ENCODE measurements at regions not wholly inside any gene's neighbourhood (a gene's known extent, or its start where the extent isn't known, plus 50 kb on each side); places are given as distances from the start of the nearest gene placed in this dataset.

DNA sequence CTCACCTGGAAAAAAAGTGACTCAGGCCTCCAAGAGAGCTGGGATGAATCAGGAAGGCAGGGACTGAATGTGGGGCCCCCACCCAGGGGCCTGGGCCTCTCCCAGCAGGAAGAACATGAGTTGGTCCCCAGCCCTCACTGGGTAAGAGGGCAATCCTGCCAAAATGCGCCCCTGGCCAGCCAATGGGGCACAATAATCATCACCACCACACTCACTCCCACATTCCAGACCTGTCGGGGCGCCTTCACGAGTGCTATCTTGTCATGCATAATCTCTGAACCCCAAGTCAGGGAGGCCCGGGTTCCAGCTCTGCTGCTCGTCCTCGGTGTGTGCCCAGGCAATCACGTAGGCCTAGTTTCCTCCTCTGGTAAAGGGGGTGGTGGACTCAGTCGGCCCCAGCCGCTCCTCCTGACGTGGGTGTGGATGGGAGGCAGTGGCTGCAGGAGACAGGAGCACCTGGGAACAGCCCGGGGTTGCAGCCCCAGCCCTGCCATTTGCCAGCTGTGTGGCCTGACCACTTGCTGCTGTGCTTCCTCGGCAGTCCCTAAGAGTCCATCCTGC lies 115.1 kb downstream of the CYP26B1 start:
- no peak for FAIRE-seq
- no peak overlapping the region for H2AFZ ChIP-seq (ENCODE audit: low read depth, low read length)
- POLR2A ChIA-PET = interaction anchor here (0.8 kb wide), 1 partner anchor 44 kb away, joined by 3 read pairs; no protein-coding TSS in a partner anchor
- TF ChIP-seq GTF2E2 (tag; IDR thresholded peaks at IDR 0.05) (no peak), RCOR1 (IDR thresholded peaks at IDR 0.05; ENCODE audit: borderline replicate concordance in 1 of 2, low read depth in 2 of 2, low read length in 2 of 2) (no peak), GABPB2 (CRISPR knock-in tag; conservative IDR thresholded peaks at IDR 0.05) (no peak), MAZ (CRISPR knock-in tag; conservative IDR thresholded peaks at IDR 0.05 in 1 of 2, IDR thresholded peaks at IDR 0.05 in 1 of 2) (no peak), ADNP (tag; IDR thresholded peaks at IDR 0.05) (no peak), POLR2AphosphoS2 (IDR thresholded peaks at IDR 0.05; ENCODE audit: low read length) (no peak), ARHGAP35 (IDR thresholded peaks at IDR 0.05; ENCODE audit: partially characterized antibody) (no peak), NR2C1 (IDR thresholded peaks at IDR 0.05) (no peak), NR2C1 (tag; IDR thresholded peaks at IDR 0.05) (no peak), CSDE1 (IDR thresholded peaks at IDR 0.05) (no peak), CREB1 (IDR thresholded peaks at IDR 0.05) (no peak), CREB1 (CRISPR knock-in tag; IDR thresholded peaks at IDR 0.05) (no peak), HSF4 (CRISPR knock-in tag; IDR thresholded peaks at IDR 0.05; ENCODE audit: borderline replicate concordance) (no peak), GABPA (tag; conservative IDR thresholded peaks at IDR 0.05; ENCODE audit: low read depth) (no peak), HDAC2 (IDR thresholded peaks at IDR 0.05) (no peak), U2AF2 (optimal IDR thresholded peaks at IDR 0.05; ENCODE audit: low read depth, low read length) (no peak), ASH1L (IDR thresholded peaks at IDR 0.05; ENCODE audit: borderline replicate concordance, low read depth, partially characterized antibody) (no peak)
- TF ChIP-seq, protein P1, sequence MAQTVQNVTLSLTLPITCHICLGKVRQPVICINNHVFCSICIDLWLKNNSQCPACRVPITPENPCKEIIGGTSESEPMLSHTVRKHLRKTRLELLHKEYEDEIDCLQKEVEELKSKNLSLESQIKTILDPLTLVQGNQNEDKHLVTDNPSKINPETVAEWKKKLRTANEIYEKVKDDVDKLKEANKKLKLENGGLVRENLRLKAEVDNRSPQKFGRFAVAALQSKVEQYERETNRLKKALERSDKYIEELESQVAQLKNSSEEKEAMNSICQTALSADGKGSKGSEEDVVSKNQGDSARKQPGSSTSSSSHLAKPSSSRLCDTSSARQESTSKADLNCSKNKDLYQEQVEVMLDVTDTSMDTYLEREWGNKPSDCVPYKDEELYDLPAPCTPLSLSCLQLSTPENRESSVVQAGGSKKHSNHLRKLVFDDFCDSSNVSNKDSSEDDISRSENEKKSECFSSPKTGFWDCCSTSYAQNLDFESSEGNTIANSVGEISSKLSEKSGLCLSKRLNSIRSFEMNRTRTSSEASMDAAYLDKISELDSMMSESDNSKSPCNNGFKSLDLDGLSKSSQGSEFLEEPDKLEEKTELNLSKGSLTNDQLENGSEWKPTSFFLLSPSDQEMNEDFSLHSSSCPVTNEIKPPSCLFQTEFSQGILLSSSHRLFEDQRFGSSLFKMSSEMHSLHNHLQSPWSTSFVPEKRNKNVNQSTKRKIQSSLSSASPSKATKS (CRISPR knock-in tag; IDR thresholded peaks at IDR 0.05) = no peak
- TF ChIP-seq, protein P2, sequence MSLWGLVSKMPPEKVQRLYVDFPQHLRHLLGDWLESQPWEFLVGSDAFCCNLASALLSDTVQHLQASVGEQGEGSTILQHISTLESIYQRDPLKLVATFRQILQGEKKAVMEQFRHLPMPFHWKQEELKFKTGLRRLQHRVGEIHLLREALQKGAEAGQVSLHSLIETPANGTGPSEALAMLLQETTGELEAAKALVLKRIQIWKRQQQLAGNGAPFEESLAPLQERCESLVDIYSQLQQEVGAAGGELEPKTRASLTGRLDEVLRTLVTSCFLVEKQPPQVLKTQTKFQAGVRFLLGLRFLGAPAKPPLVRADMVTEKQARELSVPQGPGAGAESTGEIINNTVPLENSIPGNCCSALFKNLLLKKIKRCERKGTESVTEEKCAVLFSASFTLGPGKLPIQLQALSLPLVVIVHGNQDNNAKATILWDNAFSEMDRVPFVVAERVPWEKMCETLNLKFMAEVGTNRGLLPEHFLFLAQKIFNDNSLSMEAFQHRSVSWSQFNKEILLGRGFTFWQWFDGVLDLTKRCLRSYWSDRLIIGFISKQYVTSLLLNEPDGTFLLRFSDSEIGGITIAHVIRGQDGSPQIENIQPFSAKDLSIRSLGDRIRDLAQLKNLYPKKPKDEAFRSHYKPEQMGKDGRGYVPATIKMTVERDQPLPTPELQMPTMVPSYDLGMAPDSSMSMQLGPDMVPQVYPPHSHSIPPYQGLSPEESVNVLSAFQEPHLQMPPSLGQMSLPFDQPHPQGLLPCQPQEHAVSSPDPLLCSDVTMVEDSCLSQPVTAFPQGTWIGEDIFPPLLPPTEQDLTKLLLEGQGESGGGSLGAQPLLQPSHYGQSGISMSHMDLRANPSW (CRISPR knock-in tag; IDR thresholded peaks at IDR 0.05) = no peak

More for the DNA sequence above, 115.1 kb downstream of the CYP26B1 start:
- no peak overlapping the region for H3K27ac ChIP-seq (ENCODE audit: extremely low read depth, low read depth, low read length)
- intact Hi-C loops (cut with micrococcal nuclease) (no loop called here), in situ Hi-C loops (cut with MboI) (no loop called here)
- DNase-seq (ENCODE audit: extremely low read depth in 1 of 4, low spot score in 3 of 4) (no peak), ATAC-seq (no peak)
- H3K4me1 ChIP-seq (replicated peaks in 1 of 2; ENCODE audit: control insufficient read depth in 2 of 2, insufficient read depth in 2 of 2, low read length in 2 of 2) = no peaks in the 10 kb centered on the region; a peak in 1 of 5 replicates
- H3K36me3 ChIP-seq (ENCODE audit: control insufficient read depth, insufficient read depth, low read length) = no peaks in the 10 kb centered on the region
- CTCF ChIA-PET (ENCODE audit: low intra/inter-chr PET ratio) = no interaction called here
- no peak overlapping the region for H3K4me2 ChIP-seq (ENCODE audit: insufficient read depth, low read length)
- no peak overlapping the region for H3K9ac ChIP-seq (ENCODE audit: insufficient read depth in 1 of 2, low read depth in 2 of 2, low read length in 2 of 2)
- H3K9me1 ChIP-seq (ENCODE audit: control insufficient read depth, insufficient read depth, low read length) = no peaks in the 10 kb centered on the region
- no peaks in the 10 kb centered on the region for H3K9me3 ChIP-seq (replicated peaks; ENCODE audit: control insufficient read depth, insufficient read depth, low read depth, low read length)
- H4K20me1 ChIP-seq (replicated peaks; ENCODE audit: control insufficient read depth, insufficient read depth, low read length) = no peaks in the 10 kb centered on the region; the same call in 1 of the 2 replicates
- 2% methylated on average over 13 of the region's 13 CpGs for WGBS (ENCODE audit: insufficient coverage, low coverage, missing lambda C conversion rate)
- H3K79me2 ChIP-seq (ENCODE audit: control insufficient read depth, insufficient read depth, low read length) = no peaks in the 10 kb centered on the region
- BruUV-seq (replicated peaks) = no TSS peak
- peaks cover 0 to 41% of the 10 kb centered on the region in 2 experiments; a peak in 3 of 5 replicates for H3K27me3 ChIP-seq (ENCODE audit: control insufficient read depth in 2 of 2, insufficient read depth in 2 of 2, low read length in 2 of 2)
- no peak overlapping the region for H3K4me3 ChIP-seq

Measured in K562 (cell line).